ENCODE measurements at regions not wholly inside any gene's neighbourhood (a gene's known extent, or its start where the extent isn't known, plus 50 kb on each side); places are given as distances from the start of the nearest gene placed in this dataset.

GRCh38 chr17:71037386-71037785, 868.1 kb downstream of the KCNJ2 start:
- Histone ChIP-seq H3K4me3 (no peak overlapping the region), H3K4me1 (no peaks in the 10 kb centered on the region), H3K27me3 (peaks cover 3% of the 10 kb centered on the region), H3K9me3 (no peaks in the 10 kb centered on the region), H3K27ac (no peak overlapping the region), H3K36me3 (no peaks in the 10 kb centered on the region)
- TF ChIP-seq EP300 (IDR thresholded peaks at IDR 0.05) (no peak), POLR2A (IDR thresholded peaks at IDR 0.05) (no peak), CTCF (IDR thresholded peaks at IDR 0.05) (no peak), POLR2AphosphoS5 (IDR thresholded peaks at IDR 0.05) (no peak)
- DNase-seq (ENCODE audit: low spot score in 2 of 2) = no peak
- 61% methylated on average over 3 of the region's 3 CpGs for WGBS

DNA sequence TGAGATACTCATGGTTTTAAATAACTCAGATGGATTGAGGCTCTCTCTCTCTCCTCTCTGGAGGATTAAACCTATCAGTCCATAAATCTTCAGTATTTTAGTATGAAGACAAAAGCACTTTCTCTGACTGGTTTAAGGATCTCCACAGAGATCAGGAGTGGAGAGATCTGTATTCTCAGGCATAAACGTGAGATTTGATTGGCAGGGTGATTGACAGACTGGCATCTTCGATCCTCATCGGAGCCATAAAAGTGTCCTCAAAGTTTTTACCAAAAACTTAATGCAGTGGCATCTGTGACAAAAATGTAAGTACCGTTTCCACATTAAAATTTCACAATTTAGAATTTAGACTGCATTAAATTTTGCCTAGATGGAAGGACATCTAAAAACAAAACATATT, 870.1 kb downstream of the KCNJ2 start:
- no peaks in the 10 kb centered on the region for H3K9me3 ChIP-seq
- no peaks in the 10 kb centered on the region for H3K4me1 ChIP-seq
- no peak for DNase-seq (ENCODE audit: low spot score in 2 of 2)
- H3K36me3 ChIP-seq = no peaks in the 10 kb centered on the region
- H3K27ac ChIP-seq = no peak overlapping the region
- TF ChIP-seq POLR2AphosphoS5 (IDR thresholded peaks at IDR 0.05) (no peak), CTCF (IDR thresholded peaks at IDR 0.05) (no peak), EP300 (IDR thresholded peaks at IDR 0.05) (no peak), POLR2A (IDR thresholded peaks at IDR 0.05) (no peak)
- peaks cover 3% of the 10 kb centered on the region for H3K27me3 ChIP-seq
- WGBS = 73% methylated on average over 4 of the region's 4 CpGs
- no peak overlapping the region for H3K4me3 ChIP-seq

- no peak for DNase-seq (ENCODE audit: low spot score in 2 of 2)
- WGBS = 69% methylated on average over 1 of the region's 1 CpG
- Histone ChIP-seq H3K4me3 (no peak overlapping the region), H3K27me3 (no peaks in the 10 kb centered on the region), H3K27ac (no peak overlapping the region), H3K9me3 (no peaks in the 10 kb centered on the region), H3K4me1 (no peaks in the 10 kb centered on the region), H3K36me3 (no peaks in the 10 kb centered on the region)
- TF ChIP-seq EP300 (IDR thresholded peaks at IDR 0.05) (no peak), POLR2A (IDR thresholded peaks at IDR 0.05) (no peak), CTCF (IDR thresholded peaks at IDR 0.05) (no peak), POLR2AphosphoS5 (IDR thresholded peaks at IDR 0.05) (no peak)
Observed at GRCh38 chr17:71052971-71053370, 883.6 kb downstream of the KCNJ2 start.

DNA sequence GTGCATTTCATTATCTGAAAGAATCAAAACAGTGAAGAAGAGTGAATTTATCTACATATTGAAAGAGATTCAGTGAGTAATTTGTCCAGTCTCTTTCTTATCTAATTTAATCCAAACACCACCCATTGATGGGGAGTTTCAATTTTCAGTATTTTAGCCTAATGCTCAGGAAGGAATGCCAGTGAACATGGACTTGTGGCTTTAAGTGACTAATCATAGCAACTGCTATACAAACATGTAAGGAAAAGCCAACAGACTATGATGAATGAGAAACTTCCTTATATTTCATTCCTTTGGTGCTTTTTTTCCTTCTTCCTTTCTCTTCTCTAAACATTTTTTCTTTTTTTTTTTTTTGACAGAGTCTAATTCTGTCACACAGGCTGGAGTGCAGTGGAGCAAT, 885.8 kb downstream of the KCNJ2 start:
- Histone ChIP-seq H3K27me3 (no peaks in the 10 kb centered on the region), H3K36me3 (no peaks in the 10 kb centered on the region), H3K4me1 (no peaks in the 10 kb centered on the region), H3K9me3 (no peaks in the 10 kb centered on the region), H3K27ac (no peak overlapping the region), H3K4me3 (no peak overlapping the region)
- no peak for DNase-seq (ENCODE audit: low spot score in 2 of 2)
- TF ChIP-seq POLR2A (IDR thresholded peaks at IDR 0.05) (no peak), POLR2AphosphoS5 (IDR thresholded peaks at IDR 0.05) (no peak), CTCF (IDR thresholded peaks at IDR 0.05) (no peak), EP300 (IDR thresholded peaks at IDR 0.05) (no peak)

GRCh38 chr17:71057448-71057847, 888.1 kb downstream of the KCNJ2 start:
- Histone ChIP-seq H3K27me3 (no peaks in the 10 kb centered on the region), H3K4me1 (no peaks in the 10 kb centered on the region), H3K9me3 (no peaks in the 10 kb centered on the region), H3K36me3 (no peaks in the 10 kb centered on the region), H3K4me3 (no peak overlapping the region), H3K27ac (no peak overlapping the region)
- no peak for DNase-seq (ENCODE audit: low spot score in 2 of 2)
- TF ChIP-seq CTCF (IDR thresholded peaks at IDR 0.05) (no peak), POLR2AphosphoS5 (IDR thresholded peaks at IDR 0.05) (no peak), EP300 (IDR thresholded peaks at IDR 0.05) (no peak), POLR2A (IDR thresholded peaks at IDR 0.05) (no peak)
- WGBS = 68% methylated on average over 6 of the region's 6 CpGs
